HK-2 (cell line): ENCODE measurements at regions not wholly inside any gene's neighbourhood (a gene's known extent, or its start where the extent isn't known, plus 50 kb on each side); places are given as distances from the start of the nearest gene placed in this dataset.
A peak's percentile ranks its signal among the peaks of the same experiment; 100 is the strongest.
"Not testable (repeated sequence)": the region's sequence is repeated elsewhere in the genome, so short reads cannot be mapped to it uniquely, and the experiment has no call there.

Source experiments
- DNase-seq: peaks from one replicate; pipeline ENCODE4 v3.0.0-alpha.2; 2018; ENCODE audit not compliant: unreplicated experiment

- DNase-seq, result no peak
These were observed 120.0 kb upstream of the EGFR start for GRCh38 chr7:54898659-54899340.

GRCh38 chr7:54901840-54902239, 117.0 kb upstream of the EGFR start:
- no peak for DNase-seq

DNA sequence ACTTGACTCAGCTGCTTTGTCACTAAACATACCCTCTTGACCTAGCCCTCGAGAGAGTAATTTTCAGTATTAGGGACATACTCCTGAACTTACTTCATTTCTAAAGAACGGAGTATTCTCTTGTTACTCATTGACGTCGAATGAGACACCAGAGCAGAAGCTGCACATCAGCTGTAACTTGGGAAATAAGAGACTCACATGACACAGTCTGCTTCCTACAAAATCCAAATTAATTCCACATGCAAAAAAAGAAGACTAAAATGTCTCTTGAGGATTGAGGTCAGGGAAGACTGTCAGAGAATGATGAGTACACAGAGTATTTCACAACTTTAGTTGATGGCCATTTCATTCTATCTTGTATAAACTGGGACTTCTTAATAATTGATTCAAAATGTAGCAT, 114.7 kb upstream of the EGFR start:
- DNase-seq, result no peak

DNA sequence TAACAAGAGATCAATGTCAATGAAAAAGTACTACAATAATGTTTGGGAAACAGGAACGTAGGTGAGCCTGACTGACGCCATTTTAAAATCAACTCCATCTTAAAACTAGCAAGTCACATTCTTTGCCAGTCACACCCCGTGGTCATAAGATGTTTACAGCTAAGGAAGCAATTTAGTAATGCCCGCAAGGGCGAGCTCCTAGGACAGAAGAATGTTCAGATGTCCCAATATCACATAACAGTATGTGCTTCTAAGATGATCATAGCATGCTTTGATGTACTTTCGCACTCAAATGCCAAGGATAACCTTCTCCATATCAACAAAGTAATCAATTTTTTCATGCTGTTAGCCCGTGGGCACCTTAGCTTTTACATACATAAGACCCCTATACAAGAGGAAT, 113.8 kb upstream of the EGFR start:
- no peak for DNase-seq

GRCh38 chr7:54906963-54907362, 111.9 kb upstream of the EGFR start:
- DNase-seq, result no peak

DNA sequence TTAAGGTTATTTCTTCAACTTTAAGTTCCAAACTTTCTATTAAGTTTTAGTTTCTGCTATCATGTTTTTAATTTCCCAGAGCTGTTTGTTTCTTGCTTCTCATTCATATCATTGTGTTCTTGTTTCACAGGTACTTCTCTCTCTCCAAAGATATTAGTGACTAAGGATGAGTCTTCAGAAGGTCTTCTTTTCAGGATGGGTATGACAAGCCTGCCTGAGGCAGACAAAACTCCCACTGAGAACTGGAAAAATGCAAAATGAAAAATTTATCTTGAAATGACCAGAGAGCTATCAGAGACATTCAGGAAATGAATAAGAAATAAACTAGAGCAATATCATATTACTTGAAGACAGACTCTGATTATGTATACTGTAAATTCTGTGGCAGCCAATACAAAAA, 110.8 kb upstream of the EGFR start:
- no peak for DNase-seq

GRCh38 chr7:54908760-54909438, 109.9 kb upstream of the EGFR start:
- no peak for DNase-seq

DNA sequence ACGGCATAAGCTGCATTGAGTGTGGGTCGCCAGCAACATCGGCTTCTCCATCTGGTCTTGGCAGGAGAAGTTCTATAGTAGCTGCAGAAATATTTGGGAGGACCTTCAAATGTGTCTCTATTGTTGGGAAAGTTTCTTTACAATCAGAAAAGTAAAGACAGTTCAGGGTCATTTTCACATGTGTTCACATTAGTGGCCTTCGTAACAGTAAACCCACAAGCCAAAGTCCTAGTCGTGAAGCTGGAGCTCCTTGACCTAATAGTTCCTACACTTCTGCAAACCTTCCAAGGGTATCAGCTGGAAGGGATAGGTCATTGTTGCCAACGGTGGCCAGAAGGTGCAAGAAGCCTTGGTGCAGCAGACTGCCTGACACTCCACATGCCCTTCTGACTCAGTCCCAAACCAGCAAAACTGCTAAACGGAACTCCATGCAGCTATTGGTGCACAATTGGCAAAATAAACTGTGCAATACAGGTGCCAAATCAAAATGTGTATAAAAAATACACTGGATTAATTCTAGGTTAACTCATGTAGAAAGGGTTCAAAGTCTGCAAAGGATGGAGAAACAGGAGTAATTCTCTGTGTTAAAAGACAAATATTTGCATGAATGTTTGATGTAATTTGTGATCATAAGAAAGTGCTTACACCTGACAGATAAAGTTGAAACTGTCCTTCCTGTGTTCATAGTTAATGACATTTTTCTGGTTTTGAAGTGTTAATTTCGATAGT, 102.8 kb upstream of the EGFR start:
- DNase-seq, result no peak

GRCh38 chr7:54917613-54918391, 101.0 kb upstream of the EGFR start:
- no peak for DNase-seq

DNA sequence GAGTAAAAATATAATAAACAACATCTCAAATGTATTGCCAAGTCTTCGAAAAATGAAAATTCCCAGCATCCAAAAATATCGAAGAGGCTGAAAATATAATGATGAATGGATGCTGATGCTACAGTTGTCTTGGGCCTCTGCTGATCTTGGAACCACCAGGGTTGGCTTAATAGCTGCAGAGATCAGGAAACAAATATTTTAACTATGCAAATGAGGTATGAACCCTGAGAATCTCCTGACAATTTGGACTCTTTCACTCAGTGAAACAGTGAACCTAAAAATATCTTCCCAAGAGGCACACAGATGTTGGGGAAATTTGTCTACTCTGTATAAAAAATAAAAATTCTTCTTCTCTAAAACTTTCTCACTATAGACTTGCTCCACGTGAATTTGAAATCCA, 97.7 kb upstream of the EGFR start:
- no peak for DNase-seq

DNA sequence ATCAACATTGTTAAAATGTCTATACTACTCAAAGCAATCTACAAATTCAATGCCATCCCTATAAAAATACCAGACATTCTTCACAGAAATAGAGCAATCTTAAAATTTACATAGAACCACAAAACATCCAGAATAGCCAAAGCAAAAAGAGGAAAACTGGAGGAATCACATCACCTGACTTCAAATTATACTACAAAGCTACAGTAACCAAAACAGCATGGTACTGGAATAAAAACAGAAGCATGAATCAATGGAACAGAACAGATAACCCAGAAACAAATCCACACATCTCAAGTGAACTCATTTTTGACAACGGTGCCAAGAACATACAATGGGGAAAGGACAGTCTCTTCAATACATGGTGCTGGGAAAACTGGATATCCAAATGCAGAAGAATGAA, 87.3 kb upstream of the EGFR start:
- no peak for DNase-seq

DNA sequence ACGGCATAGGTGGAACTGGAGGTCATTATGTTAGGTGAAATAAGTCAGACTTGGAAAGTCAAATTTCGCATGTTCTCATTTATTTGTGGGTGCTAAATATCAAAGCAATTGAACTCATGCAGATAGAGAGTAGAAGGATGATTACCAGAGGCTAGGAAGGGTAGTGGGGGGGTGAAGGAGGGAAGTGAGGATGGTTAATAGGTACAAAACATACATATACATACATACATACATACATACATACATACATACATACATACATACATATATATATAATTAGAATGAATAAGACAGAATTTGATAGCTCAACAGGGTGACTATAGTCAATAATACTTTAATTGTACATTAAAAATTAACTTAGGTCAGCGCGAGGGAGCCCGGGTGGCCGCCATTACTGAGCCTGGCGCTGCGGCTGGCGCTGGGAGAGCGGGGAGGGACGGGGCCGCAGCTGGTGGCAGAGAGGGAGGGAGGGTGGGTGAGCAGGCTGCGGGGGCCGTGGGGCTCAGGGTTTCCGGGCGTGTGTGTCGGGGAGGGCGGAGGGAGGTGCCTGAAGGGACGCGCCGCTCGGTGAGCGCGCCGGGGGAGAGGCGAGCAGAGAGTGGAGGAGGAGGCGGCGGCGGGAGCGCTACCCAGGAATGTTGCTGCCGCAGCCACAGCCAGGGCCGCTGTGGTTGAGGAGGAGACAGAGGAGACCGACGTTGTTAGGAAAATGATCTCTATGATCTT, 85.8 kb upstream of the EGFR start:
- peak; percentile 88 for DNase-seq

DNA sequence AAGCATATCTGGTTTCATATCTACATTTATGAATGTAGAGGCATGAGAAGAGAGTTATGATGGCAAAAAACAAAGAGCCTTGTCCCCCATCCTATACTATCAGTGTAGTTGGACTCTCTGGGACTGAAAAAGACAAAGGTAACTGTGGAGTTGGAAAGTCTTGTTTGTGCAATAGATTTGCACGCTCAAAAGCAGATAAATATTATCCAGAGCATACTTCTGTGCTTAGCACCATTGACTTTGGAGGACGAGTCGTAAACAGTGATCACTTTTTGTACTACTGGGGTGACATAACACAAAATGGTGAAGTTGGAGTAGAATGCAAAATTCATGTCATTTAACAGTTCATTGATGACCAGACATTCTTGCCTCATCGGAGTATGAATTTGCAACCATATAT, 85.2 kb upstream of the EGFR start:
- DNase-seq, result no peak

- no peak for DNase-seq
These were observed 78.1 kb upstream of the EGFR start for GRCh38 chr7:54940748-54941147.

- no peak for DNase-seq
These were observed 74.6 kb upstream of the EGFR start for GRCh38 chr7:54944179-54944578.

GRCh38 chr7:54946271-54946670, 72.5 kb upstream of the EGFR start:
- DNase-seq, result no peak

DNA sequence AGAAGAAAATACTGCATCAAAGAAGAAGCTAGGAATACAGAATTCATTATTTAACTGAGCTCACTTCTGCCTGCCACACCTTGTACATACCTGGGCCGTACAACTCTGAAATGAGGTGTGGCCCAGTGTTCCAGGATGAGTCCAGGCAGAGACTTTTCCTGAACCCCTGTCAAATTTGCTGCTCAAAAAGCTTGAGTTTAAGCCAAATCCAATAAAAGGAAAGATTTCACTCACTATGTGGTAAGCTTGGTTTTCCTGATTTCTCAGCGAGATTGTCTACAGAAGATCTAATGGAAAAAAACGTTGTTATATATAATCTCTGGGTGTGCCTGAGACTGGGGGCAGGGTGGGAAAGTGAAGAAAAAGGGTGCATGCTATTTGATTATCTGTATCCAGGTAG, 72.1 kb upstream of the EGFR start:
- no peak for DNase-seq

DNA sequence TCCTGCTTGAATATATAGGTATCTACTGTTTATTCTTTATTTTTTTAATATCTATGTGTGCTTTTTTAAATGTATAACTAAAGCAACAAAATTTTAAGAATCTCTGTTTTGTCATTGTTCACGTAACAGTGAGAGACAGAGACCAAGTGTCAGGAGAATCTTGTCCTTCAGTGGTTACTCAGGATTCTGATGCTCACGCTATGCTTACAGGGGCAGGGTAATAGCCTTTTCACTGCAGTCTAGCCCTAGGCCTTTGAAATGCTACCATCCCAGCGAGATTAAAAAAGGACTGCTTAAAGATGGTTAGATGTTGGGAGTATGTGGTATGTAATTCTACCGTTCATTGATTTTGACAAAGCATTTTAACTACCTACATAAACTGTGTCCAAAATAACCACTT, 71.6 kb upstream of the EGFR start:
- no peak for DNase-seq

GRCh38 chr7:54949514-54949913, 69.3 kb upstream of the EGFR start:
- not testable (repeated sequence) for DNase-seq

- no peak for DNase-seq
These were observed 63.5 kb upstream of the EGFR start for GRCh38 chr7:54955296-54955695.

DNA sequence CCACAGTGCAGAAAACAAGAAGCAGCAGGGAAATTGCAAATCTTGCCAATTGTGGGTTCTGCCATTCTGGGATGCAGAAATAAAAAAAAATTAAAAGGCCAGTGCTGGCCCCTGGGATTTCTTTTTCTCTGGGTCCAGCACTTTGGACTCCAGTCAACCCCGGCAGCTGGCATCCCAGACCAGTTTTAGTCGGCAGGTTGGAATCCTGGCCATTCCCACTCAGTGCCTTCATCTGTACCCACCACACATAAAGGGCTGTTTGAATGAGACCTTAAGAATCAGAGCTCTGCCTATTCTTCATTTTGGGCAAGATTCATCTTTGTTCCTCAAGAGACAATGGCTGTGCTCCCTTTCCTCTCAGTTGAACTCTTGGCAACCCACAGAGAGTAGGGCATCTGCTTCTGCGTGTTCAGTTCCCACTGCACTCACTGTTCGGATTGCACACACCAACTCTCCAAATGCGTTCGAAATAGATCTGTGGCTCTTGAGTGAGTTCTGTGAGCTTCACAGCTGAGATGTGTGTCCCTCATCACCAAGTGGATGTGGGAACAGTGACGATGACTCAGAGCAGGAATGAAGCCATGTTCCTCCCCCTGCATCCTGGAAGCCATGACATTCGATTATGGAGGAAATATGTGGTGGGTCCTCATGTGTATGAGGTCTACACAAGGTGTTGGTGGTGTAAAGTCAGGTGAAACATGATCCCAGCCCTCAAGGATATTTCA, 63.0 kb upstream of the EGFR start:
- DNase-seq, result no peak
